Spleen (tissue), 7 donors: ENCODE measurements at regions not wholly inside any gene's neighbourhood (a gene's known extent, or its start where the extent isn't known, plus 50 kb on each side); places are given as distances from the start of the nearest gene placed in this dataset.

ENCODE experiments used
- CTCF ChIP-seq, 11 experiments: fragments of 200-600 bp in 7 of 11; fragments of 450-650 bp in 4 of 11; sonication (generic) in 4 of 11; IDR thresholded peaks in 8 of 11; conservative IDR thresholded peaks in 3 of 11; 1 replicate in 7 of 11; 2 replicates in 4 of 11; pipeline versions ENCODE4 v1.4.0 to v1.8.0; 2016 to 2021; ENCODE audit warnings: antibody characterized with exemption in 11 of 11, inconsistent platforms in 4 of 11, mild to moderate bottlenecking in 1 of 11
- POLR2A ChIP-seq, 3 donors: fragments of 450-650 bp; IDR thresholded peaks; one replicate each; pipeline ENCODE4 v1.5.1; 2017; ENCODE audit warnings: antibody characterized with exemption in 3 of 3, mild to moderate bottlenecking in 1 of 3
- donor health status: DM: no; HTN: no; CAD: no; lungs with moderate emphysema.
- donor health status: DM: no; HTN: no; CAD: no.
- donor health status: DM: no; HTN: no; CAD: no.

DNA sequence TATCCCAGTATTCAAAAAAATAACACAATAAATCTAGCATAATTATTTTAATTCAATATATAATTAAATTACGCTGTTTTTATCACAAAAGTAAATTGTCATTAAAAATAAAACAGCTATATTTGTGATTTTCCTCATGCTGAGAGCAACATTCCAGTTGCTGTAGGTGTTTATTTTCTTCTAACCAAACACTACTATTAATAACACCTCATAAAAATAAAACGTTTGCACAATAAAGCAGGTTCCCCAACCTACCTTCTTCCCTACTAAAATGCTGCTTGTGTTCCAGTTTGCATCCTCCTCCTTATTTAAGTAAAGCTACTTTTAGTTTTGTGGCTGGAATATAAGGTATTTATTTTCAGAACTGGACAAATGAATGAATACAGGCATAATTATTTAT lies 108.2 kb upstream of the LGSN start:
- no peak for TF ChIP-seq POLR2A (IDR thresholded peaks at IDR 0.05)
- no peak for TF ChIP-seq CTCF (IDR thresholded peaks at IDR 0.05 in 8 of 11, conservative IDR thresholded peaks at IDR 0.05 in 3 of 11)
